Motor neuron (in vitro differentiated cells): ENCODE measurements at regions not wholly inside any gene's neighbourhood (a gene's known extent, or its start where the extent isn't known, plus 50 kb on each side); places are given as distances from the start of the nearest gene placed in this dataset.
A peak's percentile ranks its signal among the peaks of the same experiment; 100 is the strongest.
"Not testable (repeated sequence)": the region's sequence is repeated elsewhere in the genome, so short reads cannot be mapped to it uniquely, and the experiment has no call there.

Experiments
- ATAC-seq, 8 experiments: fragments of 200-7000 bp; cut with Tn5 transposase; replicated peaks in 6 of 8; 2 replicates each; pipeline ENCODE4 v1.8.0; 2021; ENCODE audit warnings: mild to moderate bottlenecking in 8 of 8, moderate library complexity in 8 of 8
- H3K27ac ChIP-seq, 2 donors: fragments of 250-450 bp; sonication (Bioruptor Pico); 2 replicates each; pipeline ENCODE4 v1.9.0; 2021; ENCODE audit warnings: antibody characterized with exemption in 2 of 2, mild to moderate bottlenecking in 2 of 2, moderate library complexity in 1 of 2
- H3K4me1 ChIP-seq, 2 donors: fragments of 250-450 bp; sonication (Bioruptor Pico); replicated peaks in 1 of 2; 2 replicates each; pipeline ENCODE4 v1.6.1; 2021; ENCODE audit warnings: antibody characterized with exemption in 2 of 2, mild to moderate bottlenecking in 2 of 2, moderate library complexity in 1 of 2
- H3K4me3 ChIP-seq, 5 donors: fragments of 250-450 bp; sonication (Bioruptor Pico); 2 replicates each; pipeline ENCODE4 v1.9.0; 2021; ENCODE audit warnings: antibody characterized with exemption in 5 of 5, mild to moderate bottlenecking in 5 of 5, moderate library complexity in 4 of 5
- WGBS, 10 experiments: fragments of 450-650 bp; shearing (Covaris generic); methylation state at CpG; one replicate each; pipeline ENCODE4 v1.0.0; 2022; 5-methylcytosine and 5-hydroxymethylcytosine counted together
- in situ Hi-C, 9 experiments: fragments of 400-800 bp; cut with MboI; loops; one replicate each; pipeline ENCODE4 v1.15.0; 2021; ENCODE audit warnings: low sequenced_read_pairs in 9 of 9, low pct_unique_long_range_greater_than_20kb in 2 of 9; ENCODE audit not compliant: unreplicated experiment in 9 of 9

- H3K27ac ChIP-seq, H3K4me3 ChIP-seq, H3K4me1 ChIP-seq, ATAC-seq, in situ Hi-C loops: not testable (repeated sequence)
- WGBS, 10 experiments = 17 to 100% (median 70%) methylated on average over 1 to 3 of the region's 13 CpGs; no CpG with 5 or more reads in 6 of the 10 experiments
Observed at GRCh38 chr4:187671521-187671920, 324.1 kb upstream of the ZFP42 start.

- WGBS, 10 experiments = no CpG with 5 or more reads among the region's 12 CpGs
- ATAC-seq, H3K4me1 ChIP-seq, H3K4me3 ChIP-seq, in situ Hi-C loops, H3K27ac ChIP-seq: not testable (repeated sequence)
Observed at GRCh38 chr4:187671958-187672357, 323.6 kb upstream of the ZFP42 start.

GRCh38 chr4:187672526-187672925, 323.0 kb upstream of the ZFP42 start:
- H3K4me1 ChIP-seq, H3K27ac ChIP-seq, in situ Hi-C loops, H3K4me3 ChIP-seq, ATAC-seq: not testable (repeated sequence)
- WGBS, 10 experiments = 40 to 100% (median 81%) methylated on average over 1 to 4 of the region's 12 CpGs; no CpG with 5 or more reads in 5 of the 10 experiments

- H3K4me1 ChIP-seq = no peaks in the 10 kb centered on the region
- 13 to 100% (median 90%) methylated on average over 1 to 2 of the region's 2 CpGs; no CpG with 5 or more reads in 1 of the 10 experiments for WGBS, 10 experiments
- no peak for ATAC-seq
- no peak overlapping the region for H3K27ac ChIP-seq
- H3K4me3 ChIP-seq = no peak overlapping the region
- in situ Hi-C loops = no loop called here
Observed at GRCh38 chr4:187679450-187679849, 316.1 kb upstream of the ZFP42 start.

GRCh38 chr4:187685247-187685646, 310.3 kb upstream of the ZFP42 start:
- in situ Hi-C loops = no loop called here
- WGBS, 10 experiments = 0 to 80% (median 35%) methylated on average over 2 to 3 of the region's 6 CpGs; no CpG with 5 or more reads in 1 of the 10 experiments
- ATAC-seq = no peak
- no peak overlapping the region for H3K27ac ChIP-seq
- no peaks in the 10 kb centered on the region for H3K4me1 ChIP-seq
- H3K4me3 ChIP-seq = no peak overlapping the region

GRCh38 chr4:187687697-187688096, 307.9 kb upstream of the ZFP42 start:
- peak in 2 of 8 experiments; percentile 35 to 57 for ATAC-seq
- Histone ChIP-seq H3K27ac (no peak overlapping the region), H3K4me1 (no peaks in the 10 kb centered on the region), H3K4me3 (no peak overlapping the region)
- in situ Hi-C loops = no loop called here
- 20 to 84% (median 56%) methylated on average over 3 to 4 of the region's 4 CpGs; no CpG with 5 or more reads in 2 of the 10 experiments for WGBS, 10 experiments

- no peak for ATAC-seq
- H3K27ac ChIP-seq = no peak overlapping the region
- no peaks in the 10 kb centered on the region for H3K4me1 ChIP-seq
- no peak overlapping the region for H3K4me3 ChIP-seq
- in situ Hi-C loops = no loop called here
- 15 to 88% (median 56%) methylated on average over 2 to 5 of the region's 6 CpGs for WGBS, 10 experiments
Observed at GRCh38 chr4:187692626-187693025, 302.9 kb upstream of the ZFP42 start.

GRCh38 chr4:187695531-187695930, 300.0 kb upstream of the ZFP42 start:
- H3K4me1 ChIP-seq, ATAC-seq, in situ Hi-C loops, H3K4me3 ChIP-seq, H3K27ac ChIP-seq: not testable (repeated sequence)
- 16 to 100% (median 55%) methylated on average over 1 to 3 of the region's 3 CpGs; no CpG with 5 or more reads in 6 of the 10 experiments for WGBS, 10 experiments

GRCh38 chr4:187711586-187711985, 284.0 kb upstream of the ZFP42 start:
- no peak overlapping the region for H3K27ac ChIP-seq
- no peak overlapping the region for H3K4me3 ChIP-seq
- no peak for ATAC-seq
- 0 to 100% (median 88%) methylated on average over 1 to 2 of the region's 3 CpGs; no CpG with 5 or more reads in 5 of the 10 experiments for WGBS, 10 experiments
- H3K4me1 ChIP-seq = no peaks in the 10 kb centered on the region
- in situ Hi-C loops = no loop called here

GRCh38 chr4:187714957-187715356, 280.6 kb upstream of the ZFP42 start:
- no peak for ATAC-seq
- in situ Hi-C loops = no loop called here
- Histone ChIP-seq H3K4me3 (no peak overlapping the region), H3K4me1 (no peaks in the 10 kb centered on the region), H3K27ac (no peak overlapping the region)
- 22 to 100% (median 92%) methylated on average over 1 to 5 of the region's 5 CpGs; no CpG with 5 or more reads in 2 of the 10 experiments for WGBS, 10 experiments

- Histone ChIP-seq H3K27ac (no peak overlapping the region), H3K4me1 (no peaks in the 10 kb centered on the region), H3K4me3 (no peak overlapping the region)
- no peak for ATAC-seq
- in situ Hi-C loops = no loop called here
Observed at GRCh38 chr4:187715466-187715865, 280.1 kb upstream of the ZFP42 start.

- H3K4me3 ChIP-seq = no peak overlapping the region
- 5 to 89% (median 55%) methylated on average over 3 to 5 of the region's 5 CpGs; no CpG with 5 or more reads in 2 of the 10 experiments for WGBS, 10 experiments
- no peak for ATAC-seq
- no peaks in the 10 kb centered on the region for H3K4me1 ChIP-seq
- in situ Hi-C loops = no loop called here
- no peak overlapping the region for H3K27ac ChIP-seq
Observed at GRCh38 chr4:187724456-187724855, 271.1 kb upstream of the ZFP42 start.

GRCh38 chr4:187726485-187726884, 269.1 kb upstream of the ZFP42 start:
- 10 to 95% (median 89%) methylated on average over 3 to 6 of the region's 6 CpGs; no CpG with 5 or more reads in 3 of the 10 experiments for WGBS, 10 experiments
- in situ Hi-C loops = no loop called here

GRCh38 chr4:187732524-187732923, 263.0 kb upstream of the ZFP42 start:
- H3K4me1 ChIP-seq = no peaks in the 10 kb centered on the region
- ATAC-seq = no peak
- no peak overlapping the region for H3K4me3 ChIP-seq
- in situ Hi-C loops = no loop called here
- H3K27ac ChIP-seq = no peak overlapping the region
- WGBS, 10 experiments = 0 to 89% (median 58%) methylated on average over 1 to 3 of the region's 3 CpGs; no CpG with 5 or more reads in 2 of the 10 experiments

More at GRCh38 chr4:187726485-187726884, 269.1 kb upstream of the ZFP42 start:
- H3K4me1 ChIP-seq = no peaks in the 10 kb centered on the region
- ATAC-seq = no peak
- H3K27ac ChIP-seq = no peak overlapping the region
- H3K4me3 ChIP-seq = no peak overlapping the region
